Neural crest cell (in vitro differentiated cells): ENCODE measurements at regions not wholly inside any gene's neighbourhood (a gene's known extent, or its start where the extent isn't known, plus 50 kb on each side); places are given as distances from the start of the nearest gene placed in this dataset.
"Not testable (repeated sequence)": the region's sequence is repeated elsewhere in the genome, so short reads cannot be mapped to it uniquely, and the experiment has no call there.

Experiments used
- DNase-seq: peaks from one replicate; pipeline ENCODE4 v3.0.0; 2021; ENCODE audit warnings: low read depth, mixed read lengths, low spot score
- H3K27ac Mint-ChIP-seq: one replicate; pipeline ENCODE4 v1.8.0; 2021; ENCODE audit warnings: mild to moderate bottlenecking, mixed read lengths; ENCODE audit not compliant: unreplicated experiment
- H3K27me3 Mint-ChIP-seq: 2 replicates; pipeline ENCODE4 v1.8.0; 2021; ENCODE audit warnings: low read depth, mild to moderate bottlenecking, mixed read lengths
- H3K36me3 Mint-ChIP-seq: 2 replicates; pipeline ENCODE4 v1.8.0; 2021; ENCODE audit warnings: low read depth, mild to moderate bottlenecking, mixed read lengths
- H3K4me1 Mint-ChIP-seq: 2 replicates; pipeline ENCODE4 v1.8.0; 2021; ENCODE audit warnings: mixed read lengths
- H3K4me3 Mint-ChIP-seq: one replicate; pipeline ENCODE4 v1.8.0; 2021; ENCODE audit warnings: mild to moderate bottlenecking, mixed read lengths
- H3K9me3 Mint-ChIP-seq: 2 replicates; pipeline ENCODE4 v1.8.0; 2021; ENCODE audit warnings: mixed read lengths
- TF ChIP-seq, protein P1 (sequence below): fragments of 200-600 bp; sonication (generic); conservative IDR thresholded peaks from 2 replicates; pipeline ENCODE4 v1.5.0; 2021; ENCODE audit warnings: antibody characterized with exemption, mild to moderate bottlenecking

DNA sequence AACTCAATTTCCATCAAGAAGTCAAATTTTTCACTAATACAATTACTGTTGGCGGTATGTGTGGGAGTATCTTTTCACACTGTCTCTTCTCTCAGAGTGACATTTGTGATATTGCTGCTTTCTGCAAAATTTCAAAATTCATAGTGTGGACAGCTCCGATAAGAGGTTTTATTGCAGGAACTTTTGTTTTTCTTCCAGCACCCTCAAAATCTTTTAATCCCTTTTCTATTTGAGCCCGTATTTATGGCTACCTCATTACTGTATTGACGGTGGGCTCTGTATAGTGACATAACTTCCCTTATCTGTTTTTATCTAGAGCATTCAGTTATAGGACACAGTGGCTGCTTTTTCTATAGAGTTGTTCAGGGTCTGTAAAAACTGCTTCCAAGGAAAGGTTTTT, 794.4 kb upstream of the TMPRSS15 start:
- no peak overlapping the region for H3K27ac Mint-ChIP-seq
- H3K36me3 Mint-ChIP-seq, result no peaks in the 10 kb centered on the region
- no peaks in the 10 kb centered on the region for H3K27me3 Mint-ChIP-seq
- no peaks in the 10 kb centered on the region for H3K4me1 Mint-ChIP-seq
- no peak for DNase-seq
- TF ChIP-seq, protein P1, sequence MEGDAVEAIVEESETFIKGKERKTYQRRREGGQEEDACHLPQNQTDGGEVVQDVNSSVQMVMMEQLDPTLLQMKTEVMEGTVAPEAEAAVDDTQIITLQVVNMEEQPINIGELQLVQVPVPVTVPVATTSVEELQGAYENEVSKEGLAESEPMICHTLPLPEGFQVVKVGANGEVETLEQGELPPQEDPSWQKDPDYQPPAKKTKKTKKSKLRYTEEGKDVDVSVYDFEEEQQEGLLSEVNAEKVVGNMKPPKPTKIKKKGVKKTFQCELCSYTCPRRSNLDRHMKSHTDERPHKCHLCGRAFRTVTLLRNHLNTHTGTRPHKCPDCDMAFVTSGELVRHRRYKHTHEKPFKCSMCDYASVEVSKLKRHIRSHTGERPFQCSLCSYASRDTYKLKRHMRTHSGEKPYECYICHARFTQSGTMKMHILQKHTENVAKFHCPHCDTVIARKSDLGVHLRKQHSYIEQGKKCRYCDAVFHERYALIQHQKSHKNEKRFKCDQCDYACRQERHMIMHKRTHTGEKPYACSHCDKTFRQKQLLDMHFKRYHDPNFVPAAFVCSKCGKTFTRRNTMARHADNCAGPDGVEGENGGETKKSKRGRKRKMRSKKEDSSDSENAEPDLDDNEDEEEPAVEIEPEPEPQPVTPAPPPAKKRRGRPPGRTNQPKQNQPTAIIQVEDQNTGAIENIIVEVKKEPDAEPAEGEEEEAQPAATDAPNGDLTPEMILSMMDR, result no peak
- no peaks in the 10 kb centered on the region for H3K9me3 Mint-ChIP-seq
- H3K4me3 Mint-ChIP-seq, result no peak overlapping the region

DNA sequence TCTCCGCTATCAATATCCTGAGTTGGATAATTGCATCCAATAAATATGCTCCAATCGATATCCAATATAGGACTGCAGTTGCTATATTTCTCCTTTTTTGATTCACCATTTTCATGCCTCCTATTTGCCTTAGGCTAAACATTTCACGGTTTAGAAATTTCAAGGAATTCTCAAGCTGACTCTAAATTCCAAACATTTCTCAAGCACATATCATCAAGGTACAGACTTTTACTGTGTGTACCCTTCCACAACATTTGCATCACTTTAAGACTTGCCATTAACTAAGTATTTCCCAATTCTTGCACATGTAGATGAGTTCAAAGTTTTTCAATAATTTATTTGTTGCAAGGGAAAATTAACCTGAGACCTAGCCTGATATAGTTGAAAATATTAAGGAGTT, 795.2 kb upstream of the TMPRSS15 start:
- TF ChIP-seq, protein P1, result no peak
- H3K4me1 Mint-ChIP-seq, result no peaks in the 10 kb centered on the region
- H3K36me3 Mint-ChIP-seq, result no peaks in the 10 kb centered on the region
- no peak overlapping the region for H3K27ac Mint-ChIP-seq
- no peak for DNase-seq
- H3K9me3 Mint-ChIP-seq, result no peaks in the 10 kb centered on the region
- no peaks in the 10 kb centered on the region for H3K27me3 Mint-ChIP-seq
- no peak overlapping the region for H3K4me3 Mint-ChIP-seq

GRCh38 chr21:19218163-19218562, 814.6 kb upstream of the TMPRSS15 start:
- no peak for DNase-seq
- no peak overlapping the region for H3K4me3 Mint-ChIP-seq
- no peak overlapping the region for H3K27ac Mint-ChIP-seq
- H3K36me3 Mint-ChIP-seq, result no peaks in the 10 kb centered on the region
- peaks cover 9% of the 10 kb centered on the region for H3K4me1 Mint-ChIP-seq
- H3K9me3 Mint-ChIP-seq, result no peaks in the 10 kb centered on the region
- H3K27me3 Mint-ChIP-seq, result no peaks in the 10 kb centered on the region
- TF ChIP-seq, protein P1, result no peak

- TF ChIP-seq, protein P1, result no peak
- H3K27ac Mint-ChIP-seq, result no peak overlapping the region
- no peaks in the 10 kb centered on the region for H3K27me3 Mint-ChIP-seq
- no peak for DNase-seq
- H3K9me3 Mint-ChIP-seq, result no peaks in the 10 kb centered on the region
- H3K4me1 Mint-ChIP-seq, result peaks cover 8% of the 10 kb centered on the region
- no peak overlapping the region for H3K4me3 Mint-ChIP-seq
- H3K36me3 Mint-ChIP-seq, result no peaks in the 10 kb centered on the region
These were observed 820.5 kb upstream of the TMPRSS15 start for GRCh38 chr21:19224090-19224489.

DNA sequence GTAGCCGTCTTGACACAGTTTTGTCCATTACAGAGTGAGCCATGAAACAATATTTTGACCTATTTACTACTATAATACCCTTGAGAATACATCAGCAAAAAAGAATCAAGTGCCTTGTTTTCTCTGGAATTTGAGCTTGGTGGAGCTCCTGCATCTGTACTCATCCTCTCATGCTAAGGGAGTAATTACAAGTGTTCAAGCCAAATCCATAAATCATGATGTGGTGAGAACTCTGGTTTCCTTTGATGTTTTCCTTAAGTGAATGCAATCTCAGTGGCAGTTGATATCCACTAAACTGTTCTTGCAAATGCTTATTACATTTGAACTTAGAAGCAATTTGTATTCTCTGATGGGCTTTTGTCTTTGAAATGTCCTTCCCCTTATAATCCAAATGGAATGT, 824.6 kb upstream of the TMPRSS15 start:
- Mint-ChIP-seq H3K27me3 (no peaks in the 10 kb centered on the region), H3K4me3 (no peak overlapping the region), H3K9me3 (no peaks in the 10 kb centered on the region), H3K36me3 (no peaks in the 10 kb centered on the region), H3K4me1 (no peaks in the 10 kb centered on the region), H3K27ac (no peak overlapping the region)
- DNase-seq, result no peak
- TF ChIP-seq, protein P1, result no peak

- not testable (repeated sequence) for DNase-seq, H3K4me3 Mint-ChIP-seq, H3K9me3 Mint-ChIP-seq, H3K27ac Mint-ChIP-seq, H3K4me1 Mint-ChIP-seq, H3K27me3 Mint-ChIP-seq, H3K36me3 Mint-ChIP-seq
These were observed 830.3 kb upstream of the TMPRSS15 start for GRCh38 chr21:19233841-19234240.
